ENCODE measurements at regions not wholly inside any gene's neighbourhood (a gene's known extent, or its start where the extent isn't known, plus 50 kb on each side); places are given as distances from the start of the nearest gene placed in this dataset.

DNA sequence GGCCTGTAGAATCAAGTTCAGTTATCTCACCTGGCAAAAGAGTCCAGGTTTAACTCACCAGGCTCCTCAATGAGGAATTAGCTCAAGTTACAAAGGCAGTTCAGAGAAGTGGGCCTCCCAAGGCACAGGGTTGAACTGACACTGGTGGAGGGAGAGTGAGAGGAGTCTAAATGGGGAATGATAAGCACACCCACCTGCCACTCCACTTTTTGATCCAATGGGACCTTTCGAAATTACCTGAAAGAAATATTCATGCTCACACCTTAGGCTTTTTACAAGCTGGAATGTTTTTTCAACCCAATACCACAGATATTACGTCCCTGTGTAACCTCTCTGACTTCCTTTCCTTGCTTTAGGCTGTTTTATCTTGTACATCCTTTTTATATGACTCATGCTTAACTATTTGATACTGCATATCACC lies 642.7 kb upstream of the TENM4 start:
- TF ChIP-seq, protein P1, sequence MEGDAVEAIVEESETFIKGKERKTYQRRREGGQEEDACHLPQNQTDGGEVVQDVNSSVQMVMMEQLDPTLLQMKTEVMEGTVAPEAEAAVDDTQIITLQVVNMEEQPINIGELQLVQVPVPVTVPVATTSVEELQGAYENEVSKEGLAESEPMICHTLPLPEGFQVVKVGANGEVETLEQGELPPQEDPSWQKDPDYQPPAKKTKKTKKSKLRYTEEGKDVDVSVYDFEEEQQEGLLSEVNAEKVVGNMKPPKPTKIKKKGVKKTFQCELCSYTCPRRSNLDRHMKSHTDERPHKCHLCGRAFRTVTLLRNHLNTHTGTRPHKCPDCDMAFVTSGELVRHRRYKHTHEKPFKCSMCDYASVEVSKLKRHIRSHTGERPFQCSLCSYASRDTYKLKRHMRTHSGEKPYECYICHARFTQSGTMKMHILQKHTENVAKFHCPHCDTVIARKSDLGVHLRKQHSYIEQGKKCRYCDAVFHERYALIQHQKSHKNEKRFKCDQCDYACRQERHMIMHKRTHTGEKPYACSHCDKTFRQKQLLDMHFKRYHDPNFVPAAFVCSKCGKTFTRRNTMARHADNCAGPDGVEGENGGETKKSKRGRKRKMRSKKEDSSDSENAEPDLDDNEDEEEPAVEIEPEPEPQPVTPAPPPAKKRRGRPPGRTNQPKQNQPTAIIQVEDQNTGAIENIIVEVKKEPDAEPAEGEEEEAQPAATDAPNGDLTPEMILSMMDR (IDR thresholded peaks at IDR 0.05; ENCODE audit: low read depth, low read length, missing input control): no peak
- no peak for TF ChIP-seq RXRA (IDR thresholded peaks at IDR 0.05)
- TF ChIP-seq, protein P2, sequence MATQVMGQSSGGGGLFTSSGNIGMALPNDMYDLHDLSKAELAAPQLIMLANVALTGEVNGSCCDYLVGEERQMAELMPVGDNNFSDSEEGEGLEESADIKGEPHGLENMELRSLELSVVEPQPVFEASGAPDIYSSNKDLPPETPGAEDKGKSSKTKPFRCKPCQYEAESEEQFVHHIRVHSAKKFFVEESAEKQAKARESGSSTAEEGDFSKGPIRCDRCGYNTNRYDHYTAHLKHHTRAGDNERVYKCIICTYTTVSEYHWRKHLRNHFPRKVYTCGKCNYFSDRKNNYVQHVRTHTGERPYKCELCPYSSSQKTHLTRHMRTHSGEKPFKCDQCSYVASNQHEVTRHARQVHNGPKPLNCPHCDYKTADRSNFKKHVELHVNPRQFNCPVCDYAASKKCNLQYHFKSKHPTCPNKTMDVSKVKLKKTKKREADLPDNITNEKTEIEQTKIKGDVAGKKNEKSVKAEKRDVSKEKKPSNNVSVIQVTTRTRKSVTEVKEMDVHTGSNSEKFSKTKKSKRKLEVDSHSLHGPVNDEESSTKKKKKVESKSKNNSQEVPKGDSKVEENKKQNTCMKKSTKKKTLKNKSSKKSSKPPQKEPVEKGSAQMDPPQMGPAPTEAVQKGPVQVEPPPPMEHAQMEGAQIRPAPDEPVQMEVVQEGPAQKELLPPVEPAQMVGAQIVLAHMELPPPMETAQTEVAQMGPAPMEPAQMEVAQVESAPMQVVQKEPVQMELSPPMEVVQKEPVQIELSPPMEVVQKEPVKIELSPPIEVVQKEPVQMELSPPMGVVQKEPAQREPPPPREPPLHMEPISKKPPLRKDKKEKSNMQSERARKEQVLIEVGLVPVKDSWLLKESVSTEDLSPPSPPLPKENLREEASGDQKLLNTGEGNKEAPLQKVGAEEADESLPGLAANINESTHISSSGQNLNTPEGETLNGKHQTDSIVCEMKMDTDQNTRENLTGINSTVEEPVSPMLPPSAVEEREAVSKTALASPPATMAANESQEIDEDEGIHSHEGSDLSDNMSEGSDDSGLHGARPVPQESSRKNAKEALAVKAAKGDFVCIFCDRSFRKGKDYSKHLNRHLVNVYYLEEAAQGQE (IDR thresholded peaks at IDR 0.05): no peak
- no peak for TF ChIP-seq SP1 (IDR thresholded peaks at IDR 0.05)
- TF ChIP-seq RAD21 (IDR thresholded peaks at IDR 0.05): no peak
- no peak for TF ChIP-seq YY1 (IDR thresholded peaks at IDR 0.05)
- TF ChIP-seq, protein P3, sequence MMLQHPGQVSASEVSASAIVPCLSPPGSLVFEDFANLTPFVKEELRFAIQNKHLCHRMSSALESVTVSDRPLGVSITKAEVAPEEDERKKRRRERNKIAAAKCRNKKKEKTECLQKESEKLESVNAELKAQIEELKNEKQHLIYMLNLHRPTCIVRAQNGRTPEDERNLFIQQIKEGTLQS (IDR thresholded peaks at IDR 0.05): no peak
- TF ChIP-seq EGR1 (IDR thresholded peaks at IDR 0.05; ENCODE audit: low read depth in 2 of 2): no peak

Data from liver (tissue), 3 donors.